8988T (cell line): ENCODE measurements at regions not wholly inside any gene's neighbourhood (a gene's known extent, or its start where the extent isn't known, plus 50 kb on each side); places are given as distances from the start of the nearest gene placed in this dataset.
"Not testable (repeated sequence)": the region's sequence is repeated elsewhere in the genome, so short reads cannot be mapped to it uniquely, and the experiment has no call there.

Source experiments
- DNase-seq: peaks from one replicate; pipeline ENCODE4 v3.0.0; 2011

GRCh38 chr12:89289720-89290119 is 62.6 kb downstream of the DUSP6 start:
- no peak for DNase-seq

GRCh38 chr12:89288959-89289358 is 63.3 kb downstream of the DUSP6 start:
- DNase-seq = no peak

- no peak for DNase-seq
Measured at GRCh38 chr12:89286501-89286900, 65.8 kb downstream of the DUSP6 start.

- no peak for DNase-seq
Measured at GRCh38 chr12:89281539-89281867, 70.8 kb downstream of the DUSP6 start.

- DNase-seq = no peak
Measured at GRCh38 chr12:89280833-89281538, 71.3 kb downstream of the DUSP6 start.

GRCh38 chr12:89279499-89279898 is 72.8 kb downstream of the DUSP6 start:
- no peak for DNase-seq

- no peak for DNase-seq
Measured at GRCh38 chr12:89278862-89279261, 73.4 kb downstream of the DUSP6 start.

GRCh38 chr12:89278169-89278568 is 74.1 kb downstream of the DUSP6 start:
- no peak for DNase-seq

- DNase-seq = no peak
Measured at GRCh38 chr12:89276860-89277259, 75.4 kb downstream of the DUSP6 start.

- no peak for DNase-seq
Measured at GRCh38 chr12:89273525-89273924, 78.8 kb downstream of the DUSP6 start.

- DNase-seq = no peak
Measured at GRCh38 chr12:89270548-89270947, 81.8 kb downstream of the DUSP6 start.

- no peak for DNase-seq
Measured at GRCh38 chr12:89269174-89269573, 83.1 kb downstream of the DUSP6 start.

- DNase-seq = no peak
Measured at GRCh38 chr12:89267404-89267803, 84.9 kb downstream of the DUSP6 start.

- not testable (repeated sequence) for DNase-seq
Measured at GRCh38 chr12:89266574-89267188, 85.6 kb downstream of the DUSP6 start.

GRCh38 chr12:89264837-89265236 is 87.5 kb downstream of the DUSP6 start:
- DNase-seq = no peak

GRCh38 chr12:89263900-89264299 is 88.4 kb downstream of the DUSP6 start:
- no peak for DNase-seq

- no peak for DNase-seq
Measured at GRCh38 chr12:89262855-89263552, 89.3 kb downstream of the DUSP6 start.

- no peak for DNase-seq
Measured at GRCh38 chr12:89261982-89262381, 90.3 kb downstream of the DUSP6 start.

- DNase-seq = no peak
Measured at GRCh38 chr12:89260841-89261637, 91.3 kb downstream of the DUSP6 start.

- no peak for DNase-seq
Measured at GRCh38 chr12:89259821-89260220, 92.5 kb downstream of the DUSP6 start.

GRCh38 chr12:89258240-89258969 is 93.9 kb downstream of the DUSP6 start:
- DNase-seq = no peak

- DNase-seq = no peak
Measured at GRCh38 chr12:89257340-89257739, 95.0 kb downstream of the DUSP6 start.

GRCh38 chr12:89256060-89256459 is 96.2 kb downstream of the DUSP6 start:
- DNase-seq = no peak
